ENCODE measurements at regions not wholly inside any gene's neighbourhood (a gene's known extent, or its start where the extent isn't known, plus 50 kb on each side); places are given as distances from the start of the nearest gene placed in this dataset.

DNA sequence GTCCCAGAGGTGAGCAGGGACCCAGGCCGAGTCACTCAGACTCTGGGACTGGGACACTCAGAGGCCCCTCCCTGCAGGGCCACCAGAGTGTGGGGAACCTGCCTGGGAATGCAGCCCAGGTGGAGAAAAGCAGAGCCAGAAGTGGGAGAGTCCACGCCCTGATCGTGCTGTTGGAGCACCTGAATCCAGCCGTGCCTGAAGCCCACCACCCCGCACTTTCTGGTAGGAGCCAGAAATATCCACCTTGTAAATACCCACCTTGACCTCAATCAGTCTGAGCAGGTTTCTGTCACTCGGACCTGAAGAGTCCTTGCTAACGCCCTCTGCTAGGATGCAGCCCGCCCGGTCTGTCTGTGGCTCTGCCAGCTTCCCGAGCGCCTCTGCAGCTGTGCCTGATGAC is 86.7 kb downstream of the PDGFA start (continued):
- TF ChIP-seq ZNF175 (tag by site-specific recombination; IDR thresholded peaks at IDR 0.05) (no peak), ZNF843 (tag by site-specific recombination; IDR thresholded peaks at IDR 0.05) (no peak), ZNF473 (tag by site-specific recombination; IDR thresholded peaks at IDR 0.05) (no peak), ZNF629 (tag by site-specific recombination; IDR thresholded peaks at IDR 0.05) (no peak)

DNA sequence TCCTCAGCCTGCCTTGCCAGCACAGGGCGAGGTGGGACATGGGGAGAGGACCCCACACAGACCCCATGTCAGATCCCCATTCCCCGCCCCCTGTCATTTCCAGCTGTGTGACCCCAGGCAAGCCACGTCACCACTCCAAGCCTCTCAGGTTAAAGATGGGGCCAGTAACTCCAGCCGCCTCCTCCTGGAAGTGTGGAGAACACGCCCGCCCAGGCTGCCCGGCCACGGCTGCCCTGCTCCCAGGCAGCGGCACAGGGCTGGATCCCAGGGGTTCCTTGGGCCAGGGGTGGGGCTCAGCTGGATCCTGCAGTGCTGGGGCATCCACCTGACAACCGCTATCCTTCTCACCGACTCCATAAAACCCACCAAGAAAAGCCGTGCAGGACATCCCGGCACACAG is 86.1 kb downstream of the PDGFA start:
- ChIA-PET CTCF (no interaction called here), POLR2A (no interaction called here)
- TF ChIP-seq, protein P1, sequence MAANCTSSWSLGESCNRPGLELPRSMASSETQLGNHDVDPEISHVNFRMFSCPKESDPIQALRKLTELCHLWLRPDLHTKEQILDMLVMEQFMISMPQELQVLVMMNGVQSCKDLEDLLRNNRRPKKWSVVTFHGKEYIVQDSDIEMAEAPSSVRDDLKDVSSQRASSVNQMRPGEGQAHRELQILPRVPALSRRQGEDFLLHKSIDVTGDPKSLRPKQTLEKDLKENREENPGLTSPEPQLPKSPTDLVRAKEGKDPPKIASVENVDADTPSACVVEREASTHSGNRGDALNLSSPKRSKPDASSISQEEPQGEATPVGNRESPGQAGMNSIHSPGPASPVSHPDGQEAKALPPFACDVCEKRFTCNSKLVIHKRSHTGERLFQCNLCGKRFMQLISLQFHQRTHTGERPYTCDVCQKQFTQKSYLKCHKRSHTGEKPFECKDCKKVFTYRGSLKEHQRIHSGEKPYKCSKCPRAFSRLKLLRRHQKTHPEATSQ (tag by site-specific recombination; IDR thresholded peaks at IDR 0.05) = no peak
- TF ChIP-seq, protein P2, sequence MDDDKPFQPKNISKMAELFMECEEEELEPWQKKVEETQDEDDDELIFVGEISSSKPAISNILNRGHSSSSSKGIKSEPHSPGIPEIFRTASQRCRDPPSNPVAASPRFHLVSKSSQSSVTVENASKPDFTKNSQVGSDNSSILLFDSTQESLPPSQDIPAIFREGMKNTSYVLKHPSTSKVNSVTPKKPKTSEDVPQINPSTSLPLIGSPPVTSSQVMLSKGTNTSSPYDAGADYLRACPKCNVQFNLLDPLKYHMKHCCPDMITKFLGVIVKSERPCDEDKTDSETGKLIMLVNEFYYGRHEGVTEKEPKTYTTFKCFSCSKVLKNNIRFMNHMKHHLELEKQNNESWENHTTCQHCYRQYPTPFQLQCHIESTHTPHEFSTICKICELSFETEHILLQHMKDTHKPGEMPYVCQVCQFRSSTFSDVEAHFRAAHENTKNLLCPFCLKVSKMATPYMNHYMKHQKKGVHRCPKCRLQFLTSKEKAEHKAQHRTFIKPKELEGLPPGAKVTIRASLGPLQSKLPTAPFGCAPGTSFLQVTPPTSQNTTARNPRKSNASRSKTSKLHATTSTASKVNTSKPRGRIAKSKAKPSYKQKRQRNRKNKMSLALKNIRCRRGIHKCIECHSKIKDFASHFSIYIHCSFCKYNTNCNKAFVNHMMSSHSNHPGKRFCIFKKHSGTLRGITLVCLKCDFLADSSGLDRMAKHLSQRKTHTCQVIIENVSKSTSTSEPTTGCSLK (tag by site-specific recombination; IDR thresholded peaks at IDR 0.05) = no peak
- no peak for TF ChIP-seq ZNF16 (tag by site-specific recombination; IDR thresholded peaks at IDR 0.05; ENCODE audit: low read depth)
- no peak for TF ChIP-seq ZNF585B (tag by site-specific recombination; IDR thresholded peaks at IDR 0.05)
- Histone ChIP-seq H3K27ac (ENCODE audit: extremely low read depth, low read depth, low read length) (no peak overlapping the region), H3K4me1 (ENCODE audit: control insufficient read depth, insufficient read depth, low read length) (no peaks in the 10 kb centered on the region), H3K9me3 (ENCODE audit: control insufficient read depth, insufficient read depth, low read depth, low read length) (no peaks in the 10 kb centered on the region), H3K36me3 (ENCODE audit: control insufficient read depth in 2 of 2, insufficient read depth in 1 of 2, low read length in 2 of 2) (no peaks in the 10 kb centered on the region), H3K4me3 (ENCODE audit: low read depth, low read length) (no peak overlapping the region)

DNA sequence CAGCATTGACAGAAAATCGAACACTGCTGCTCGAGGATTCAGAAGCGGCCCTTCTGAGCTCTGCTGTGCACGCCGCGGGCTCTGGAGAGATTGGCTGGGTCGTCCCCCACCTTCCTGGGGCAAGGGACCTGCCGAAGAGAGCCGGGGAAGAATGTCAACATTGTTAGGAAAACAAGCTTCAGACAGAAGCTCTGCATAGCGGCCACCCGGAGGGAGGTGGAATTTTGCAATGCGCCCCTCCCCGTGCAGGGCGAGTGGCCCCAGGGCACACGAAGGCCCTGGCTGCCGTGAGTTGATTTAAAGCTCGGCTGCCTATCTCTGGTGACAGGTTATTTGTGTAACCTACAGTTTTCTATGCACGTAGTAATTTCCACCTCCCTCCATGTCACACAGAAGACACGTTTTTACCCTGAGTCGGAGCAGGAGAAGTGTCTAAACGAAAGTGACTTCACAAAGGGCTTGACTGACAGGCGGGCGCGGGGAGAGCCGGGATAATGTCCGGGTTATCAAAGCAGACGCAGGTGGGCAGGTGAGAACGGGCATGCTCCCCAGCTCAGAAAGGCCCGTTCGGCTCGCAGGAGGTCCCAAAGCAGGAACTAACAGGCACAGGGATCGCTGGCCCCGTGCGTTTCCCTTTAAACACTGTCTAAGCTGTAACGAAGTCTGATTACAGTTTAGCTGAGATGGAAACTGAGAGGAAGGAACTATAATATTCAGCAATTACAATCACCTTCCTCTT is 84.6 kb downstream of the PDGFA start:
- CTCF ChIA-PET = interaction anchor here (0.9 kb wide), 1 partner anchor 558 kb away, joined by 3 read pairs; no protein-coding TSS in a partner anchor
- Histone ChIP-seq H3K4me1 (ENCODE audit: control insufficient read depth, insufficient read depth, low read length) (no peaks in the 10 kb centered on the region), H3K36me3 (ENCODE audit: control insufficient read depth in 2 of 2, insufficient read depth in 1 of 2, low read length in 2 of 2) (no peaks in the 10 kb centered on the region), H3K9me3 (ENCODE audit: control insufficient read depth, insufficient read depth, low read depth, low read length) (no peaks in the 10 kb centered on the region), H3K4me3 (ENCODE audit: low read depth, low read length) (no peak overlapping the region), H3K27ac (ENCODE audit: extremely low read depth, low read depth, low read length) (no peak overlapping the region)
- POLR2A ChIA-PET = no interaction called here
- TF ChIP-seq, protein P3, sequence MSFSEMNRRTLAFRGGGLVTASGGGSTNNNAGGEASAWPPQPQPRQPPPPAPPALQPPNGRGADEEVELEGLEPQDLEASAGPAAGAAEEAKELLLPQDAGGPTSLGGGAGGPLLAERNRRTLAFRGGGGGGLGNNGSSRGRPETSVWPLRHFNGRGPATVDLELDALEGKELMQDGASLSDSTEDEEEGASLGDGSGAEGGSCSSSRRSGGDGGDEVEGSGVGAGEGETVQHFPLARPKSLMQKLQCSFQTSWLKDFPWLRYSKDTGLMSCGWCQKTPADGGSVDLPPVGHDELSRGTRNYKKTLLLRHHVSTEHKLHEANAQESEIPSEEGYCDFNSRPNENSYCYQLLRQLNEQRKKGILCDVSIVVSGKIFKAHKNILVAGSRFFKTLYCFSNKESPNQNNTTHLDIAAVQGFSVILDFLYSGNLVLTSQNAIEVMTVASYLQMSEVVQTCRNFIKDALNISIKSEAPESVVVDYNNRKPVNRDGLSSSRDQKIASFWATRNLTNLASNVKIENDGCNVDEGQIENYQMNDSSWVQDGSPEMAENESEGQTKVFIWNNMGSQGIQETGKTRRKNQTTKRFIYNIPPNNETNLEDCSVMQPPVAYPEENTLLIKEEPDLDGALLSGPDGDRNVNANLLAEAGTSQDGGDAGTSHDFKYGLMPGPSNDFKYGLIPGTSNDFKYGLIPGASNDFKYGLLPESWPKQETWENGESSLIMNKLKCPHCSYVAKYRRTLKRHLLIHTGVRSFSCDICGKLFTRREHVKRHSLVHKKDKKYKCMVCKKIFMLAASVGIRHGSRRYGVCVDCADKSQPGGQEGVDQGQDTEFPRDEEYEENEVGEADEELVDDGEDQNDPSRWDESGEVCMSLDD (tag by site-specific recombination; IDR thresholded peaks at IDR 0.05) = no peak
- TF ChIP-seq ZNF777 (tag by site-specific recombination; IDR thresholded peaks at IDR 0.05; ENCODE audit: borderline replicate concordance) (no peak), EGR2 (tag by site-specific recombination; IDR thresholded peaks at IDR 0.05; ENCODE audit: low read depth) (no peak), ZNF169 (tag by site-specific recombination; IDR thresholded peaks at IDR 0.05) (no peak), ZNF132 (tag by site-specific recombination; IDR thresholded peaks at IDR 0.05; ENCODE audit: borderline replicate concordance) (no peak), ZNF146 (tag by site-specific recombination; IDR thresholded peaks at IDR 0.05) (no peak), ZEB2 (tag by site-specific recombination; IDR thresholded peaks at IDR 0.05) (no peak), GLIS1 (tag by site-specific recombination; IDR thresholded peaks at IDR 0.05) (peak; percentile 84)
- TF ChIP-seq, protein P4, sequence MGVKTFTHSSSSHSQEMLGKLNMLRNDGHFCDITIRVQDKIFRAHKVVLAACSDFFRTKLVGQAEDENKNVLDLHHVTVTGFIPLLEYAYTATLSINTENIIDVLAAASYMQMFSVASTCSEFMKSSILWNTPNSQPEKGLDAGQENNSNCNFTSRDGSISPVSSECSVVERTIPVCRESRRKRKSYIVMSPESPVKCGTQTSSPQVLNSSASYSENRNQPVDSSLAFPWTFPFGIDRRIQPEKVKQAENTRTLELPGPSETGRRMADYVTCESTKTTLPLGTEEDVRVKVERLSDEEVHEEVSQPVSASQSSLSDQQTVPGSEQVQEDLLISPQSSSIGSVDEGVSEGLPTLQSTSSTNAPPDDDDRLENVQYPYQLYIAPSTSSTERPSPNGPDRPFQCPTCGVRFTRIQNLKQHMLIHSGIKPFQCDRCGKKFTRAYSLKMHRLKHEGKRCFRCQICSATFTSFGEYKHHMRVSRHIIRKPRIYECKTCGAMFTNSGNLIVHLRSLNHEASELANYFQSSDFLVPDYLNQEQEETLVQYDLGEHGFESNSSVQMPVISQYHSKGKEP (tag by site-specific recombination; IDR thresholded peaks at IDR 0.05) = no peak
- TF ChIP-seq, protein P5, sequence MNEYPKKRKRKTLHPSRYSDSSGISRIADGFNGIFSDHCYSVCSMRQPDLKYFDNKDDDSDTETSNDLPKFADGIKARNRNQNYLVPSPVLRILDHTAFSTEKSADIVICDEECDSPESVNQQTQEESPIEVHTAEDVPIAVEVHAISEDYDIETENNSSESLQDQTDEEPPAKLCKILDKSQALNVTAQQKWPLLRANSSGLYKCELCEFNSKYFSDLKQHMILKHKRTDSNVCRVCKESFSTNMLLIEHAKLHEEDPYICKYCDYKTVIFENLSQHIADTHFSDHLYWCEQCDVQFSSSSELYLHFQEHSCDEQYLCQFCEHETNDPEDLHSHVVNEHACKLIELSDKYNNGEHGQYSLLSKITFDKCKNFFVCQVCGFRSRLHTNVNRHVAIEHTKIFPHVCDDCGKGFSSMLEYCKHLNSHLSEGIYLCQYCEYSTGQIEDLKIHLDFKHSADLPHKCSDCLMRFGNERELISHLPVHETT (tag by site-specific recombination; IDR thresholded peaks at IDR 0.05) = no peak
- TF ChIP-seq, protein P6, sequence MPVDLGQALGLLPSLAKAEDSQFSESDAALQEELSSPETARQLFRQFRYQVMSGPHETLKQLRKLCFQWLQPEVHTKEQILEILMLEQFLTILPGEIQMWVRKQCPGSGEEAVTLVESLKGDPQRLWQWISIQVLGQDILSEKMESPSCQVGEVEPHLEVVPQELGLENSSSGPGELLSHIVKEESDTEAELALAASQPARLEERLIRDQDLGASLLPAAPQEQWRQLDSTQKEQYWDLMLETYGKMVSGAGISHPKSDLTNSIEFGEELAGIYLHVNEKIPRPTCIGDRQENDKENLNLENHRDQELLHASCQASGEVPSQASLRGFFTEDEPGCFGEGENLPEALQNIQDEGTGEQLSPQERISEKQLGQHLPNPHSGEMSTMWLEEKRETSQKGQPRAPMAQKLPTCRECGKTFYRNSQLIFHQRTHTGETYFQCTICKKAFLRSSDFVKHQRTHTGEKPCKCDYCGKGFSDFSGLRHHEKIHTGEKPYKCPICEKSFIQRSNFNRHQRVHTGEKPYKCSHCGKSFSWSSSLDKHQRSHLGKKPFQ (tag by site-specific recombination; IDR thresholded peaks at IDR 0.05) = no peak

Measured in HEK293 (cell line).